ENCODE measurements at regions not wholly inside any gene's neighbourhood (a gene's known extent, or its start where the extent isn't known, plus 50 kb on each side); places are given as distances from the start of the nearest gene placed in this dataset.

DNA sequence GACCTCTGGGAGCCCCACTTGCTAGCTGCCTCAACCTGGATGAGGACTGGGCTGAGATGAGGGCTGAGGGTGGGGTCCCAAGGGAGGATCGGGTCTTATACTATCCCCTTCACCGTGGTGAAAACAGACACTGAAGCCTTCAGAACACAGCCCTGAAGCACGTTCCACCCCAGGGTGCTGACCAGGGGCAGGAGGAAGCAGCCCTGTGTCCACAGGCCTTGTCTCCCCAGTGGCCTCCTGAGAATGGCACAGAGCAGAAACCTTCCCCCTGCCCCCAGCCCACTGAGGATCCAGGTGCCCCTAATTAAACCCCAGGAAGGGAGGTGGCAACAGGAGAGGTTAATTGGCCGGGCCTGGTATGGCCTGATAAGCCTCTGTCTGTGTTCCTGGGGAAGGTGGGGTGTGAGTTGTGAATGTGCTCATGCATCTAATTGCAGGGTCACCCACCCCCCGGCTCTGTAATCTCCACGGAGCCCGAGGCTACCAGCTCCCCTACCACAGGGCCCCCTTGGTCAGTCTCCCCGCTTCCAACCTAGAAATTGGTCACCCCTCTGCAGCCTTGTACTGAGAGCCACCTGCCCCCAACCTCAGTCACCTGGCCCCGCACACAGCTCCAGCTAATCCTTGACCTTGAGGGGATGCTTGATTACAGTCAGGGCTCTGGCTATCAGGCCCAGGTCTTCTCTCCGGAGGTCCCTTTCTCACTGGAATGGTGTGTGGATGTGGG, 159.0 kb upstream of the UNC5B start:
- Histone ChIP-seq H3K79me2 (ENCODE audit: low read length) (no peaks in the 10 kb centered on the region), H3K4me2 (ENCODE audit: low read depth, low read length, poor library complexity, severe bottlenecking) (no peak overlapping the region), H3K9ac (ENCODE audit: low read length) (no peak overlapping the region), H3K4me1 (ENCODE audit: low read length) (no peaks in the 10 kb centered on the region), H3K27me3 (ENCODE audit: low read length) (no peaks in the 10 kb centered on the region), H3K4me3 (ENCODE audit: low read length) (no peak overlapping the region), H3K36me3 (ENCODE audit: insufficient read depth, low read length) (no peaks in the 10 kb centered on the region), H4K20me1 (ENCODE audit: insufficient read depth, low read depth, low read length) (no peaks in the 10 kb centered on the region), H3K27ac (ENCODE audit: low read length) (no peak overlapping the region), H2AFZ (ENCODE audit: low read length) (no peak overlapping the region), H3K9me2 (replicated peaks; ENCODE audit: insufficient read depth, low read length) (no peaks in the 10 kb centered on the region), H3K9me3 (ENCODE audit: low read length) (no peaks in the 10 kb centered on the region)
- DNase-seq = no peak

DNA sequence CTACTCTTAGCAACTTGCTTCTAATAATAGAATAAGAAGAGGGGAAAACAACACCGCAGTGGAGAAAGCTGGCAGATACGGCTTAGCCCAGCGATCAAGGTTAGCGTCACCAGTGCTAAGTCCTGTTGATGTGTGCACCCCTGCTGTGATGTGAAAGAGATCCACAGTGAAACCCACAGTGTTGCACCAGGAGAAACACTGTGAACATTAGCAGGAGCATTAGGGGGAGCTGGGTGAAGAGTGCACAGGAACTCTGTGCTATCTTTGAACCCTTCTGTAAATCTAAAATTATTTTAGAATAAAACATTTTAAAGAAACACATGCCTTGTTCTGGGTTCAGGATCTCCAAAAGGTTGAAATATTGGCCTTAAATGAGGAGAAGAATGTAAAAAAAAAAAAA, 154.1 kb upstream of the UNC5B start:
- no peak for DNase-seq
- no peaks in the 10 kb centered on the region for H4K20me1 ChIP-seq (ENCODE audit: insufficient read depth, low read depth, low read length)
- no peaks in the 10 kb centered on the region for H3K9me3 ChIP-seq (ENCODE audit: low read length)
- no peak overlapping the region for H3K4me2 ChIP-seq (ENCODE audit: low read depth, low read length, poor library complexity, severe bottlenecking)
- H3K9me2 ChIP-seq (replicated peaks; ENCODE audit: insufficient read depth, low read length) = no peaks in the 10 kb centered on the region
- H3K79me2 ChIP-seq (ENCODE audit: low read length) = no peaks in the 10 kb centered on the region
- H2AFZ ChIP-seq (ENCODE audit: low read length) = no peak overlapping the region
- no peaks in the 10 kb centered on the region for H3K4me1 ChIP-seq (ENCODE audit: low read length)
- no peak overlapping the region for H3K9ac ChIP-seq (ENCODE audit: low read length)
- no peaks in the 10 kb centered on the region for H3K36me3 ChIP-seq (ENCODE audit: insufficient read depth, low read length)
- H3K4me3 ChIP-seq (ENCODE audit: low read length) = no peak overlapping the region
- H3K27ac ChIP-seq (ENCODE audit: low read length) = no peak overlapping the region
- no peaks in the 10 kb centered on the region for H3K27me3 ChIP-seq (ENCODE audit: low read length)

DNA sequence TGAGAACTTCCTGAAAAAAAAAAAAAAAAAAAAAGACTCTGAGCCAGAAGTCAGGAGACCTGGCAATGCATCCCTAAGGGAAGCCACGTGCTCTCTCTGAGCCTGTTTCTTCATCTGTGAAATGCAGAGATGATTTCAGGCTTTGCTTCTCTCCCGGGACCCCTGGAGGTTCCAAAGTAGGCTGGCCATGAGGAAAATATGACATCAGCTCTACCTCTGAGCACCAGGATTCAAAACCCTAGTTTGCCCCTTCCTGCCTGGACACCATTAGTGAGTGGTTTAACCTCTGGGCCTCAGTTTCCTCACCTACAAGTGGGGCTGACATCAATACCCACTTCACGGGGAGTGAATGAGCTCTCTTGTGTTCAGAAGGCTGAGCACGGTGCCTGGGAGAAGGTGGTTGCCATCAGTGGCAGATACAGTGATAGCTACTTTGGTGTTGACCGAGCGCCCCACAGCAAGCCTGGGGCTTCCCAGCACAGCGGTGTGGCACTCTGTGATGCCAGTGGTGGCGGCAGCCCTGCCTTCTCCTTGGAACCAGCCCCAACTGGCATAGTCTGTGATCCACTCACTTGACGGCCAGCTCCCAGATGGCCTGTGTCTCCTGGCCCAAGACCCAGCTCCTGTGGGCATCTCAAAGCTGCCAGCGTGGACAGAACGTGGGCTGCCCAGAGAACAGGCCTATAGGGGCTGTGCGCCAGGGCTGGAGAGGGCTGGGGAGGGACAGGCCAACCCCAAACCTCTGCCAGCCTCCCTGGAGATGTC, 153.1 kb upstream of the UNC5B start:
- DNase-seq = no peak
- no peak overlapping the region for H2AFZ ChIP-seq (ENCODE audit: low read length)
- no peaks in the 10 kb centered on the region for H4K20me1 ChIP-seq (ENCODE audit: insufficient read depth, low read depth, low read length)
- H3K4me2 ChIP-seq (ENCODE audit: low read depth, low read length, poor library complexity, severe bottlenecking) = no peak overlapping the region
- H3K36me3 ChIP-seq (ENCODE audit: insufficient read depth, low read length) = no peaks in the 10 kb centered on the region
- no peaks in the 10 kb centered on the region for H3K9me2 ChIP-seq (replicated peaks; ENCODE audit: insufficient read depth, low read length)
- no peak overlapping the region for H3K4me3 ChIP-seq (ENCODE audit: low read length)
- H3K9ac ChIP-seq (ENCODE audit: low read length) = no peak overlapping the region
- no peaks in the 10 kb centered on the region for H3K4me1 ChIP-seq (ENCODE audit: low read length)
- H3K27me3 ChIP-seq (ENCODE audit: low read length) = no peaks in the 10 kb centered on the region
- H3K9me3 ChIP-seq (ENCODE audit: low read length) = no peaks in the 10 kb centered on the region
- H3K79me2 ChIP-seq (ENCODE audit: low read length) = no peaks in the 10 kb centered on the region
- no peak overlapping the region for H3K27ac ChIP-seq (ENCODE audit: low read length)

DNA sequence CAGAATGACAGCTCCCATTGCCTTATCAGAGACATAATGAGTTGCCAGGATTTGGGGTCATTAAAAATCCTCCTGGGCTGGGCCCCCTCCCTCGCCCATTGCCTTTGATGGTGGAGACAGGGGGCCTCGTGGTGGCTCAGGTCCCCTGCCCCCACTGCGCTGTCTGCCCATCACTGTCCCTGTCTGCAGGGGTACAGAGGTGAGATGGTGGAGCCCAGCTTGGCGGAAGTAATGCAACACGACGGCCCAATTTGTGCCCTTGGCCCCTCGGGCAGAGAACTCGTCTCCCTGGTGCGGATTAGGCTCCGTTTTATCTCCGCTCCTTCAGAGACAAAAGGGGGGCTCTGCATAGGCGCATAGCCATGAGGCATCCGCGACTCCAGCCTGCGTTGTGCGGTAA, 152.4 kb upstream of the UNC5B start:
- Histone ChIP-seq H3K9me2 (replicated peaks; ENCODE audit: insufficient read depth, low read length) (no peaks in the 10 kb centered on the region), H4K20me1 (ENCODE audit: insufficient read depth, low read depth, low read length) (no peaks in the 10 kb centered on the region), H3K79me2 (ENCODE audit: low read length) (no peaks in the 10 kb centered on the region), H3K4me2 (ENCODE audit: low read depth, low read length, poor library complexity, severe bottlenecking) (no peak overlapping the region), H3K27me3 (ENCODE audit: low read length) (no peaks in the 10 kb centered on the region), H3K4me1 (ENCODE audit: low read length) (no peaks in the 10 kb centered on the region), H3K4me3 (ENCODE audit: low read length) (no peak overlapping the region), H3K36me3 (ENCODE audit: insufficient read depth, low read length) (no peaks in the 10 kb centered on the region), H3K9ac (ENCODE audit: low read length) (no peak overlapping the region), H3K27ac (ENCODE audit: low read length) (no peak overlapping the region), H2AFZ (ENCODE audit: low read length) (no peak overlapping the region), H3K9me3 (ENCODE audit: low read length) (no peaks in the 10 kb centered on the region)
- DNase-seq = no peak

DNA sequence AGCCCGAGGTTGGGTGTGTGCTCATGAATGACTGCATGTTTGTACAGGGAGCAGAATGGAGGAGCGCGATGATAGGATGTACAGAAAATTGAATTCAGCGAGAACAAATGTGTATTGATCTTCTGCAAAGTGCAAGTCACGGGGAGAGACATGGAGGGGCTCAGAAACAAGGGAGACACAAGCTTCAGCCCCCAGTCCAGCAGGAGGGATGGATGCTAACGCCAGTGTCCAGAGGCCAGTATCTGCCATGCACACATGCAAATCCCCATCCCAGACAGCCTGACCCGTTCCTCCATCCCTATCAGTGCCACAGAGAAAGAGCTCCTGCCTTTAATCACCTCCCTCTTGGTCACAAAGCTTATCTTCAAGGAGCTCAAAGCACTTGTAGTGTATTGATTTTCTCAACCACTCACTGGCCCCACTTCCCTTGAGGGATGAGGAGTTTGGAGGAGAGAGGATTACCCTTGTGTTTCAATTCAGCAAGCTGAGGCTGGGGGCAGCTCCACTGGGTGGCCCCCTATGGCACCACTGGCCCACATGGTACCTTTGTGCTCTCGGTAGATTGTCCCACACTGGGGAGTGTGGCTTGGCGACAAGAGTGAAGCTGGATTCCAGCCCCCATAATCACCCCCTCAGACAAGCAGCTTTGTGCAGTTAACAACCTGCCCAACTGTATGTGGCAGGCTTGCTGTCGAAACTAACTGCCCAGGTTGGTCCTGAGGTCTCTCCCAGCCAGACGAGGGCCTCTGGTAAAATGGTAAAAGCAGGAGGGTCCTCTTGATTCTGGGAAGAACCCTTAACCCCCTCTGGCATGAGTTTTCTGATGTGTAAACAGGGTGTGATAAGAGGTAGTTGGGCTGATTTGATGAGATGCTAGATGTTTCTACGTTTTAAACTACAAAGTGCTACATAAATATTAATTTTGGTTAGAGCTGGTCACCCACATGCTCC, 151.6 kb upstream of the UNC5B start:
- Histone ChIP-seq H4K20me1 (ENCODE audit: insufficient read depth, low read depth, low read length) (no peaks in the 10 kb centered on the region), H3K4me2 (ENCODE audit: low read depth, low read length, poor library complexity, severe bottlenecking) (no peak overlapping the region), H3K9ac (ENCODE audit: low read length) (no peak overlapping the region)

DNA sequence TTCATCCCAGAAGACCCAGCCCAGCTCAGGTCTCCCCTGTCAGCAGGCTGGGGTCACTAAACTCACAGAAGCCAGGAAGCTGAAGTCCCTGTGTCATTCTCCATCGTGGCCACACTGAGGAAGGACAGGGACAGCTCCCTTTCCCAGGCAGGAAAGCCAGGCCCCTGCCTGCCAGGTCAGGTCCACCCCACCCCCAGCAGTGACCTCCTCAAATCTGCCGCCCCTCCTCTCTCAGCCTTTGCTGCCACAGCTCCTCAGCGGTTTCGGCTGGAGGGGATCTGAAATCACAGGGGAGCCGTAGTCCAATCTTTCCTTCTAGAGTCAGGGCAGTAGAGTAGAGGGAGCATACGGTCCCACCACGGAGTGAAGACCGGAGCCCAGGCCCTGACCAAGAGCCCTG, 150.9 kb upstream of the UNC5B start:
- no peaks in the 10 kb centered on the region for H3K9me2 ChIP-seq (replicated peaks; ENCODE audit: insufficient read depth, low read length)

More for the DNA sequence above, 151.6 kb upstream of the UNC5B start:
- Histone ChIP-seq H3K36me3 (ENCODE audit: insufficient read depth, low read length) (no peaks in the 10 kb centered on the region), H3K27ac (ENCODE audit: low read length) (no peak overlapping the region), H3K27me3 (ENCODE audit: low read length) (no peaks in the 10 kb centered on the region), H3K9me3 (ENCODE audit: low read length) (no peaks in the 10 kb centered on the region), H3K4me3 (ENCODE audit: low read length) (no peak overlapping the region), H2AFZ (ENCODE audit: low read length) (no peak overlapping the region), H3K9me2 (replicated peaks; ENCODE audit: insufficient read depth, low read length) (no peaks in the 10 kb centered on the region), H3K79me2 (ENCODE audit: low read length) (no peaks in the 10 kb centered on the region), H3K4me1 (ENCODE audit: low read length) (no peaks in the 10 kb centered on the region)
- no peak for DNase-seq

DNA sequence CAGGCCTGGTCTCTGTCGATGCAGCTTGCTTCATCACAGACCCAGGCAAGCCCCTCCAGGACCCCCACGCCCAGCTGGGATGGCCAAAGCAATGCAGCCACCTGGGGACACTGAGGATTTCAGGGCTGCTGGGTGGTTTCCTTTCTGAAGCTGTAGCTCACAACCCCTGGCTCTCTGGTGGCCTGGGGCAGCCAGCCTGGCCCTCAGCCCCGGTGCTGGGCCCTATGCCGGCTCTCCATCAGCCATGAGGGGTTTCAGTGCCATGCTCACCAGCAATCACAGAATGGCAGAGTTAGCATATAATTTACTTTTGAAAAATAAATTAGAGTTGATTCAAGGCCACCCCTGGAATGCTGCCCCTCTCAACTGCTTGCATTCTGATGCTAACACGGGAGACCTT, 150.2 kb upstream of the UNC5B start:
- H3K9me3 ChIP-seq (ENCODE audit: low read length) = no peaks in the 10 kb centered on the region
- no peaks in the 10 kb centered on the region for H3K9me2 ChIP-seq (replicated peaks; ENCODE audit: insufficient read depth, low read length)

More for the DNA sequence above, 150.9 kb upstream of the UNC5B start:
- H3K9ac ChIP-seq (ENCODE audit: low read length) = no peak overlapping the region
- no peak overlapping the region for H3K27ac ChIP-seq (ENCODE audit: low read length)
- no peaks in the 10 kb centered on the region for H3K9me3 ChIP-seq (ENCODE audit: low read length)
- H3K4me3 ChIP-seq (ENCODE audit: low read length) = no peak overlapping the region
- no peak for DNase-seq
- no peak overlapping the region for H3K4me2 ChIP-seq (ENCODE audit: low read depth, low read length, poor library complexity, severe bottlenecking)
- no peaks in the 10 kb centered on the region for H3K4me1 ChIP-seq (ENCODE audit: low read length)
- H3K79me2 ChIP-seq (ENCODE audit: low read length) = no peaks in the 10 kb centered on the region
- no peak overlapping the region for H2AFZ ChIP-seq (ENCODE audit: low read length)
- H3K36me3 ChIP-seq (ENCODE audit: insufficient read depth, low read length) = no peaks in the 10 kb centered on the region
- no peaks in the 10 kb centered on the region for H3K27me3 ChIP-seq (ENCODE audit: low read length)
- H4K20me1 ChIP-seq (ENCODE audit: insufficient read depth, low read depth, low read length) = no peaks in the 10 kb centered on the region

DNA sequence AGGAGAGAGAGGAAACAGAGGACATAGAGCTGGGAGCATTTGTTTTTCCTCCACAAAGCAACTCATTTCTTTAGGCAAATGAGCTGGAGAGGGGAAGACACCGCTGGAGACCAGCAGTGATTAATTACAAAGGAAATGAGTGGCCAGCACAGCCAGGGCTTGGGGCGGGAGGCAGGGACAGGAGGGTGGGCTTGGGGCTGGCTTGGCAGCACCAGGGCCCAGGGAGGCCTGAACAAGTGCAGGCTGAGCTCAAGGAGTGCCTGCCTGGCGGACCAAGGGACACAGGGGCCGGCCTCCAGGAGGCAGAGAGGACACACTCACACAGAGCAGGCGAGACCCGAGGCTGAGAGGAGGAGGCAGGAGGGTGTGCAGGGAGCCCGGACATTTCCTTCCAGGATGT, 149.0 kb upstream of the UNC5B start:
- no peak overlapping the region for H3K4me3 ChIP-seq (ENCODE audit: low read length)
- H3K9ac ChIP-seq (ENCODE audit: low read length) = no peak overlapping the region
- H3K27me3 ChIP-seq (ENCODE audit: low read length) = no peaks in the 10 kb centered on the region
- no peak overlapping the region for H2AFZ ChIP-seq (ENCODE audit: low read length)
- DNase-seq = no peak
- no peaks in the 10 kb centered on the region for H3K9me3 ChIP-seq (ENCODE audit: low read length)
- H3K4me1 ChIP-seq (ENCODE audit: low read length) = no peaks in the 10 kb centered on the region
- no peak overlapping the region for H3K4me2 ChIP-seq (ENCODE audit: low read depth, low read length, poor library complexity, severe bottlenecking)
- H4K20me1 ChIP-seq (ENCODE audit: insufficient read depth, low read depth, low read length) = no peaks in the 10 kb centered on the region
- no peak overlapping the region for H3K27ac ChIP-seq (ENCODE audit: low read length)
- no peaks in the 10 kb centered on the region for H3K79me2 ChIP-seq (ENCODE audit: low read length)
- no peaks in the 10 kb centered on the region for H3K36me3 ChIP-seq (ENCODE audit: insufficient read depth, low read length)
- H3K9me2 ChIP-seq (replicated peaks; ENCODE audit: insufficient read depth, low read length) = no peaks in the 10 kb centered on the region

More for the DNA sequence above, 150.2 kb upstream of the UNC5B start:
- DNase-seq = no peak
- Histone ChIP-seq H4K20me1 (ENCODE audit: insufficient read depth, low read depth, low read length) (no peaks in the 10 kb centered on the region), H3K27ac (ENCODE audit: low read length) (no peak overlapping the region), H3K79me2 (ENCODE audit: low read length) (no peaks in the 10 kb centered on the region), H3K27me3 (ENCODE audit: low read length) (no peaks in the 10 kb centered on the region), H3K4me1 (ENCODE audit: low read length) (no peaks in the 10 kb centered on the region), H3K4me2 (ENCODE audit: low read depth, low read length, poor library complexity, severe bottlenecking) (no peak overlapping the region), H3K9ac (ENCODE audit: low read length) (no peak overlapping the region), H3K4me3 (ENCODE audit: low read length) (no peak overlapping the region), H2AFZ (ENCODE audit: low read length) (no peak overlapping the region), H3K36me3 (ENCODE audit: insufficient read depth, low read length) (no peaks in the 10 kb centered on the region)

Measured in Karpas-422 (cell line).